DMS153 treated with DMSO at 0.1 percent for 48 hours (cell line): ENCODE measurements at regions not wholly inside any gene's neighbourhood (a gene's known extent, or its start where the extent isn't known, plus 50 kb on each side); places are given as distances from the start of the nearest gene placed in this dataset.
A peak's percentile ranks its signal among the peaks of the same experiment; 100 is the strongest.
"Not testable (repeated sequence)": the region's sequence is repeated elsewhere in the genome, so short reads cannot be mapped to it uniquely, and the experiment has no call there.

Experiments
- DNase-seq: peaks from one replicate; lab custom pipeline; 2025; ENCODE audit not compliant: unreplicated experiment; lab: John Stamatoyannopoulos, UW

DNA sequence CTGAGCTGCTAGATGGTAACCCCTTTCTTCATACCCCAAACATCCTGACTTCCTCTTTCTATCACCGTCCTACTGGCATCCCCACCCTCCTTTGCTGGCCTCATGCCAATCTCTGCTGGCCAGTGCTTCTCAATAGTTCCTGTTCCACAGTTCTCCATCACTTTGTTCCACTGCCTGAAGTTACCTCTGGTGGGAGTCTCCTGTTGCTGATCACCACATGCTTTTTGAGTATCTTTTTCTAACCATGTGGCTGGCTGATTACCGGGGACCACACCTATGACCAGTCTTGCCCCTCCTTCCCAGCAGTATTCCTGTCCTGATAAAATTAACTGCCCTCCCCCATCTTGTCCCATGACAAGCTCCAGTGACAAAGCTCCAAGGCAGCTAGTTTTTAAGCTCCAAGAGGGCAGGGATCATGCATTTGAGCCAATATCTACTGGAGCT lies 380.4 kb upstream of the CCL2 start:
- no peak for DNase-seq

DNA sequence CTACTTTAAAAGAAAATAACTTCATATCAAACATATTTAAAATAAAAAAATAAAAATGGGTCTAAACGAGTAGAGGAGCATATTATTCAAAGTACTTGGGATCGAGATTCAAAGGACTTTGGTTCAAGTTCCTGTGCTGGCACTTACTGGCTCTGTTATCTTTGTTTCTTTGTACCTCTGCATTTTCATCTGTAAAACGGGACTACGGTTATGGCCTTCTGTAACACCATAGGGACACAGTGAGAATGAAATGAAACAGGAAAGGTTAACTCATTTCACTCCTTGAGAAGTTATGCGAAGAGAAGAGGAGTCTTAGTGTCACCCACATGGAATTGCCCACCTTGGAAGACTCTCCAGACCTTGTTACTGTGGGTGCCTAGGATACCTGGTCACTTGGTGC lies 379.1 kb upstream of the CCL2 start:
- no peak for DNase-seq

DNA sequence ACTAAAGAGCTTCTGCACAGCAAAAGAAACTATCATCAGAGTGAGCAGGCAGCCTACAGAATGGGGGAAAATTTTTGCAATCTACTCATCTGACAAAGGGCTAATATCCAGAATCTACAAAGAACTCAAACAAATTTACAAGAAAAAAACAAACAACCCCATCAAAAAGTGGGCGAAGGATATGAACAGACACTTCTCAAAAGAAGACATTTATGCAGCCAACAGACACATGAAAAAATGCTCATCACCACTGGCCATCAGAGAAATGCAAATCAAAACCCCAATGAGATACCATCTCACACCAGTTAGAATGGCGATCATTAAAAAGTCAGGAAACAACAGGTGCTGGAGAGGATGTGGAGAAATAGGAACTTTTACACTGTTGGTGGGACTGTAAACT lies 372.8 kb upstream of the CCL2 start:
- not testable (repeated sequence) for DNase-seq

DNA sequence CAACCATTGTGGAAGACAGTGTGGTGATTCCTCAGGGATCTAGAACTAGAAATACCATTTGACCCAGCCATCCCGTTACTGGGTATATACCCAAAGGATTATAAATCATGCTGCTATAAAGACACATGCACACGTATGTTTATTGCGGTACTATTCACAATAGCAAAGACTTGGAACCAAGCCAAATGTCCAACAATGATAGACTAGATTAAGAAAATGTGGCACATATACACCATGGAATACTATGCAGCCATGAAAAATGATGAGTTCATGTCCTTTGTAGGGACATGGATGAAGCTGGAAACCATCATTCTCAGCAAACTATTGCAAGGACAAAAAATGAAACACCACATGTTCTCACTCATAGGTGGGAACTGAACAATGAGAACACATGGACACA lies 372.4 kb upstream of the CCL2 start:
- DNase-seq, result not testable (repeated sequence)

DNA sequence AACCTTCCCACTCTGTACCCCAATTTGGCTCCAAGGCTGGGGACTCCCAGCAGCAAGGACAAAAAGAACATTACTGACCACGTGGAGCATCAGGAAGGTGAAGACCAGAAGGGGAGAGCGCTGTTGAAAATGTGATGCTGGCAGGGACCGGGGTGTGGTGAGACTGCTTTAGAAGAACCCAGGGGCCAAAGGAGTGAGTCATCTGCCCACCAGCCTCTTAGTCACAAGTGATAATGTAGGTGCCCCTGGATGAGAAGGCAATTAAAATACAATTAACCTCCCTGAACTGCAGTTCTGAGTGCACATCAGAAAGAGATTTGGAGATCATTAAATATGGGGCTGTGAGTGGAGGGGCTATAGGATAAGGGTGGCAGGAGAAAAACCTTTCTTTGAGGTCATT lies 366.6 kb upstream of the CCL2 start:
- no peak for DNase-seq

DNA sequence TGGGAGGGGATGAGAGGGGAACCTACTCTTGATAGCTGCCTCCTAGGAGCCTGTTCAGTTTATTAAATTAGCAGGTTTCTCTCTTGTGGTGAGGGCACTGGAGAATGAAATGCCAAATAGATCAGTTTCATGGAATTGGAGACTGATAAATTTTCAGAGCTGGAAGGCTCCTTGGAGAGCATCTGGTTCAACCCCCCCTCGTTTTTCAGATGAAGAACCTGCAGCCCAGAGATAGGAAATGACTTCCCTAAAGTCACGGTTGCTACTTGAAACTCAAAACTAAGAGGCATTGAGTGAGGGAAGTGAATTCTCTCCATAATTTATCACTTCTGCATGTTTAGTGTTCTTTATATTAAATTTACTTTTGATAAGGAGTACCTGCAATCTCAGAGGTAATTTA lies 366.0 kb upstream of the CCL2 start:
- DNase-seq, result no peak

DNA sequence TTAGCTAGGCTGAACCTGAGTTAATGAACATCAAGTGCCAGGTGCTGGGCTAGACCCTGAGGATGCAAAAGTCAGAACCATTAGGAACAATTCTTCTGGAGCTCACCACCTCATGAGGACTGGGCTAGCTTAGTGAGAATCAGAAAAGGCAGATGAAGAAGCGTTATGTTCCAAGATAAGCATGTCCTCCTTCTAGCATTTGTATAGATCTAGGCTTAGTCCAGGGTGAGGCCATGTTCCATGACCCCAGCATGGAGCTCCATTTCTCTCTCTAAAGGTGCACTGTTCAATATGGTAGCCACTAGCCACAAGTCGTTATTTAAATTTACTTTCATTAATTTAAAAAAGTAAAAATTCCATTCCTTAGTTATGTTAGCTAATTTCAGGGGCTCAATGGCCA lies 365.3 kb upstream of the CCL2 start:
- no peak for DNase-seq

DNA sequence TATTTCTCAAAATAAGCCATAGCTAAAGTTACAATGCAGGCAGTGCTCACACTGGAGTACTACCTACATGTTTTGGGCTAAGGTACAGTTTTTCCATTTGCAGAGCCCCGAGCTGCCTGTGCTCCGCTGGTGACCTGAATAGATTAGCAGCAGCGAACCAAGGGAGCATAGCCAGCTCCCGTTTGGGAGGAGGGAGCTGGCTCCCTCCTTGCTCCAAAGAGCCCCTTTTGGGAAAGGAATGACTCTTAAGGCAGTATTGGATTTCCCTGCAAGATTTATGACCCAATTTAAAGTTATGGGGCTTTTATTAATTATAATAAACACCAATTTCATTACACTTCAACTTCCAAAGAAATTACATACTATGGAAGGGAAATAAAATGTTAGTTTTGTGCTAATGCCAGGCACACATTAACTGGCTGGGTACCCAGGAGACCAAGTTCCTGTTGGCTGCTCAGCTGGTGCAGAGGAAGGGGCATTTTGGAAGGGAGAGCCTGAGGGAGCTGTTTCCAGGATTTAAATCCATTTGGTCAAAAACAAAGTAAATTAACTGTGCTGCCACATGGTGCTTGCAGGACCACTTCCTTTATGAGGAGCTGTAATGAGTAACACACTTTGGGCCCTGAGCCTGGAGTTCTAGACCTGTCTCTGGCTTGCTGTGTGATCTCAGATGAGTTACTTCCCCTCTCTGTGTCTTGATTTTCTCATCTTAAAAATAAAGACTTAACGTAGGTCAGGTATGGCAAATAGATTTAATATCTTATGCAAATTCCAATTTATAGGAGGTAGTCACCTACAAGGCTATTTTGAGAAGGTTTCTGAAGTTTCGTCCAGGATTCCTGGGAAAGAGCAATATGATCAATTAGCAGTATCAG lies 362.1 kb upstream of the CCL2 start:
- no peak for DNase-seq

DNA sequence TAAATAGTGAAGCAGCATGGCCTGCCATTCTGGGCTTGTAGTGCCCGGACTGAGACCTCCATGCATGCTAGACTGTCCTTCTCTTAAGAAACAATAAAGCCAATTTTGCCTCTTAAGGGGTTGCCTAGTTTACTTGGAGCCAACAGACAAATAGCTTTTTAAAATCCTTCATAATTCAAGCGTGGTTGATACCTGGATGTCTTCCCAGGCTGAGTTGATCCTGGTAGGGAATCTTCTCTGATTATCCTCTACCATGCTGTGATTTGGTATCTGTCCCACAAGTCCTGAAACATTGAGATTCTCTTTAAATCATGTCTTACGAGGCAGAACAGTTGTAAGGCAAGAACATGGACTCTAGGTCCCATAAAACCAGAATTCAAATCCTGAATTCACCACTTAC lies 359.6 kb upstream of the CCL2 start:
- no peak for DNase-seq

DNA sequence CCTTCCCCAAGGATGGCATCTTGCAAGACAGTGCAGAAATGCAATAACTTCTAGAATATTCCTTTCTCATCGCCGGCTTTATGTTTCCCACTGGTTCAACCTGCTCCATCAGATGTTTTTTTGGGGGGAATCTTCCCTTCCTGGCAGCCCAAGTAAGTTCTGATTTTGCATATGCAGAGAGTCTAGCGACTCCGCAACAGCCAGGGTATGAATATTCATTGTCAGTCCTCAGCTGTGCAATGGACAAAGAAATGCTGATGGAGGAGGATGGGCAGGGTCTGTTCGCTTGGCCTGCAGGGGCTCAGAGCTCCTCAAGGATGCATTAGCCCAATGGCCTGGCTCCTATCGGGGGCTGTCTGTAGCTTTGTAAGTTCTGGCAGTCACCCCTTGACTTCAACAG lies 358.8 kb upstream of the CCL2 start:
- no peak for DNase-seq

DNA sequence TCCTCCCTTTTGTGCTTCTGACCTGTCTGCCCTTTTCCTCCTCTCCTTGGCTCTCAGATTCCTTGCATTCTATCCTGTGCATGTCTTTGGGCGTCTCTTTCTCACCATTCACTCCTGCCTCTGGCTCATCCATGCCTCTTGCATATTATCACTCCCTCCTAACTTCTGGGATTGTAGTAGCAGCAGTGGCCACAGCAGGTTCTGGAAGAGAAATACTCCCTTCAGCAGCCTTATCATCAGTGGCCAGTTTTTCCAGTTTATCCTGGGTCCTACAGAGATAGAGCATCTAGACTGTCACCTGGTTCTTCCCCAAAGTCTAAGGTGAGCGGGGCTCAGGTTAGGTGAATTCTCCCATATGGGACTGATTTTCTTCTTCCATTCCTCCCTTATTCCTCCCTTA lies 354.0 kb upstream of the CCL2 start:
- DNase-seq, result no peak

DNA sequence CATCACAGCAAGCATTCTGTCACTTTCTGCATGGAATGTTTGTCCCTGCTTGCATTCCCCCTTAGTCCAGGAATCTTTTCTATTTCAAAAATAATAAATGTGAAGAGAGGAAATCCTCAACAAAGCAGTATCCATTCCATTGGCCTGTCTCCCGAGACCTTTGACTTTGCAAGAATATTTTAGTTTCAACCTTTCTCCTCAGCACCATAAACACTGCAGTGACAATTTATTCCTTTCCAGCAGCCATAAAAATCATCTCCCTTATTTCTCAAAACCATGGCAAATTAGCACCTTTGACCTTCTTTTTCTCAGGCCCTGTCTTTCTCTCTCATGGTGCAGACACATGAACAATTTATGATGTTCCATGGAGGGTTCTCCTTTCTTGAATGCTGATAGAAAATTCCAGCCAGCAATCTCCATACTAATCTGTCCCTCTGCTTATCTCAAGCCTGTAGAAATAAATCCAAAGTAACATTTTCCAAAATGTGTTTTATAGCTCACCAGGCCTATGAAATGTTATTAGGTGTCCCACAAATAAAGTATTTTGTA lies 352.1 kb upstream of the CCL2 start:
- DNase-seq, result no peak

DNA sequence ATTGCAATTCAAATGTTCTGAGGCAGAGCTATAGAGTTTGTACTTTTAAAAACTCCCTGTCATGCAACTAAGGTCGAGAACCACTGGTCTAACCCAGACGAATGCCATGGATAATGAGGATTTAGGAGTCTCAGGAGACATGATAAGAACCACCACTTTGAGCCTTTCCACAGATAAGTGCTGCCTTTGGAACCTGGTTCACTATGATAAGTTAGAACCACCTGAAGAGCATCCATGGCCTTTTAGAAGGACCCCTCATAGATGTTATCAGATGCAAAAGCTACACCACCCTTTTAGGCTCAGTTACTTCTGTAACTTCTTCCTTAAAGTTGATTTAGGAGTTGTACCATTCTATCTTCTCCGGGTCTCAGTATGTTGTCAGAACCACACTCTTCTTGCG lies 350.6 kb upstream of the CCL2 start:
- no peak for DNase-seq

DNA sequence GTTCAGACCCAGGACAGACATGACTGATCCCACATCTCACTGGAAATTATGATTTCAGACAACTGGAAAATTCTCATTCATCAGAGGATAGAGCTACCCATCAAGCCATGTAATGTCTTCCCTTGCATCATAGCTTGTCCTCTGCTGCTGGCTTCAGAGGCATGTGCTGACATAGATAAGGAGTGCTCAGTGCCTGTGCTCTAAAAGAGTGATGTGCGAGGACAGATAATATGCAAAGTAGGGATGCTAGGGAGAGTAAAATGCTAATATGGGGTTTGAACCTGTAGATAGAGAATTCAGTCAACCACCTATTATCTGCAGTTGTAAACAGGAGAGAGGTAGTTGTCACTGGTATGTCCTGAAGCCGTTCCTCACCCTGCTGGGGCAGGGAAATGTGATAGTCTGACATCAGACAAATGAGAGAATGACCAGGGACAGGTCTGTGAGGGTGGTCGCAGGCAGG lies 349.7 kb upstream of the CCL2 start:
- no peak for DNase-seq

DNA sequence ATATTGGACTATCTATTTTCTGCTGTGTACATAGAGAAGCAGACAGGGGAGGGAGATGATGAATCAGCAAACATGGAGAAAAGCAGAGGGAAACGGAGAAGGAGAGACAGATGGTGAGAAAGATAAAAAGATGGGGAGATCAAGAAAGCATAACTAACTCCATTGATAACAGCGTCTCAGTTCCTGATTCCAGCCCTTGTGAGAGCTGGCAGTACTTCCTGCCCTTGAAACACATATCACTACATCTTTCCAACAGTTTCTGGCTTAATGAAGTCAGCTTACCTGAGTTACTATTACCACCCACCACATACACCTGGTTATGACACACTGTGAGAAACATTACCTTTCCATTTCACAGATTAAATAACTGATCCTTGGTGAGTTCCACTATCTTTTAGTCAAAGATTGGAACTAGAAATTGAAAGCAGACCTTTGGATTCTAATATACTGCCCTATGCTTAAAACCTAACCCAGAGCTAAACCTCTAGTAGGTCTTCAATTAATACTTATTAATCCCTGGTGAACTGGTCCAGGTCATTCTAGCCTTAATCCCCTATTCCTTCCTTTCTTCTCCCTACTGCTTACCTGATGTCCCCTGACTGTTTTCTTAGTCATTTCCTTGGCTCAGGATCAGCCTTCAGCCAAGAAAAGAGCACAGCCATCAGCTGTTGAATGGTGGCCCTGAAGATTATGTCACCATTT lies 346.6 kb upstream of the CCL2 start:
- DNase-seq, result no peak

DNA sequence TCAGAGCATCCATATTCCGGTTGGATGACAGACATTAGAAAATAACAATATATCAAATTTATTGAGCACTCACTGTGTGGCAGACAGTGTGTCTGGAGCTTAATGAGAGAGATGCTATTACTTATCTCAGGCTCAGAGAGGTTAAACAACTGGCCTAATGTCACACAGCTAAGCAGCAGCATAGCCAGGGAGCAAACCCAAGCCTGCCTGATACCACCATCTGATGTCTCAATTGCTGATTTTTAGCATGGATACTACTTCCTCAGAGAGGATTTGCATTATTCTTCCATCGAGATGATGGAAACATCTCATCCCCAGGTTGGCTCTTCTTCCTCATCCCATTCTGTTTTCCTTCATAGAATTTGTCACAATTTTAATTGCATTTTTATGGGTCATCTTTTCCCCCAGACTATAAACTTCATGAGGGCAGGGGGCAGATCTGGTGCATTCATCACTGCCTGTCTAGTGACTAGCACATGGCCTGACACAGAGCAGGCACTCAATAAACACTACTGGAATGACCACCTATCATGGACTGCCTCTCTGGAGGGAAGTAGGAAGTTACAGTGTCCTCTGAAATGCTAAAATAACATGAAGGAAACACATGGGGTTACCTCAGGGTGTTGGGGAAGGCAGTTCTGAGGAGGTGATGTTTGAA lies 344.8 kb upstream of the CCL2 start:
- no peak for DNase-seq

DNA sequence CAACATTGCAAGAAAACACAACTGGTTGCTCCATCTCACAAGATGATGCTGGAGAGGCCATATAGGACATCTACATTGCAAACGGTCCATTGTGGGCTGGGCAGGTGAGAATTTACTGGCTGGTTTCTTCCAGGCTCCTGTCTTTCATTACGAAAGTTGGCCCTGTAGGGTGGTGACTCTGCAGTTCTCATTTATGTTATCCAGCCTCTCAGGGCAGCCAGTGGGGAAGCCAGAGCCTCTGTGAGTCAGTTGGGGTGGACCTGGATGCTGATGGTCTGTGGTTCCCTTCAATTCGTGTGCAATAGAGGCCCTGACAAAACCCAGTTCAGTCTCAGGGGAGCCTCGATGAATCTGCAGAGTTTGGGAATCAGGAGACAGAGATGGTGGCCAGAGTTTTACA lies 341.0 kb upstream of the CCL2 start:
- DNase-seq, result no peak

DNA sequence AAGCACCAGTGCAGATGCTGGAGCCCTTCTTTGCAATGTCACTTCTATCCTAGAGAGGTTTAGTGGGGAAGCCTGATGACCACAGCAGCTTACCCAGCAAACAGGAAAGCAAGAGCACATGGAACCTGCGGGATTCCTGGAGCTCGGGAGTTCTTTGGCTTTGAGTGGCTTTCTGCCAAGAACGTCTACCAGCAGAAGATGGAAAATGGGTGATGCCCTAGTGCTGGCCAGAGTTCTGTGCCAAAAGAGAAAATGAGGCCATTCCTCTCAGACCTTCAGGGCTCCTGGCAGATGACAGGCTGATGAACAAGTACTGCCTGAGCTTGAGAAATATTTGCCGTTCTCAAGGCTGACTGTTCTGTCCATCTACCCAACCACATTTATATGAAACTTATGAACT lies 332.1 kb upstream of the CCL2 start:
- no peak for DNase-seq

DNA sequence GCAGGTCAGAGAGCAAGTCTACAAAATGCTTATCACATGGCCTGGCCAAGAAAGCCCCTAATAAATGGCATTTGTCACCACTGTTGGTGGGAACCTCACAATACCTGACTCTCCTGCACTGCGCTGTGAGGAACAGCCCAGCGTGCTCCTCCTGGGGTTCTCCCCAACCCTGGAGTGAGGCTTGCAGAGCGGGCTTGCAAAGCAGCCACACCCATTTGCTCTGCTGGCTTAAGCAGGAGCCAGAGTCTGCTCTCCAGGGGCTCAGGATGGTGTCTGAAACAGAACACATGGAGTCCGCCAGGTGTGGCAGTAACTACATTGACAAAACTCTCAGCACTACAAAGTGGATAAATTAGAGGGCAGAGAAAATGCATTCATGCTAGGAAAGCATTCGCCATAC lies 331.0 kb upstream of the CCL2 start:
- DNase-seq, result no peak

DNA sequence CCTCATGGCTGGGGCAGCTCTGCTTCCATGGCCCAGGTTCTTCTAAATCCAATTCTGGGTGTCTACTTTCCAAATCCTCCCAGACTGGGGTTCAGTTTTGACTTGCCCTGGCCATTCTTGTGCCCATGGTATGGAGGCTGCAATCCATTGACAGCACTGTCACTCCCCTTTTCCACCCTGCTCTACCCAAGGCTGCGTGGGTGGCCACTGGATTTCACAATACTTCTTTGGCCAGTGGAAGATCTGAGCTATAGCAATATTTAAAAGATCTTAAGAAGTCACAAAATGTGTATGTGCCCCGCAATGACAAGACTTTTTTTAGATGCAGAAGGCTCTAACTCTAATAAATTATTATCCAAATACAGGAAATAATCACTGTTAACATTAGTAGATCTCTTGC lies 329.4 kb upstream of the CCL2 start:
- DNase-seq, result no peak

DNA sequence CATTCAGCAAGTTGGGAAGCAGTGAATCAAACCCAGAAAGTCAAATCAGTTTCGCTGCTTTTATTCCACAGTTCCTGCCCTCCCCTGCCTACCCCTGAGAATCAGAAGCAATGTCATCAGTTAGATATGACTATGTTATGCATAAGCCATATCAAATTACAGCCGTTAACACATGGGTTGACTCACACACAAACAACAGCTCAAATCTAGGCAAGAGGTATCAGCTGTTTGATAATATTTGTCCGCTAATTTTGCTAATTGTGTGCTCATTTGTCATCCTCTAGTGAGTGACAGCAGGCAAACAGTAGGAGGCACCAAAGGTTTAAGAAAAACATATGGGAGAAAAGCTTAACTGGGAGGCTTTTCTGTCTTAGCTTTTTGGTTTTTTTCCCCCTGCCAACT lies 327.4 kb upstream of the CCL2 start:
- peak; percentile 15 for DNase-seq
